Muscle layer of colon (tissue), 2 donors: ENCODE measurements at regions not wholly inside any gene's neighbourhood (a gene's known extent, or its start where the extent isn't known, plus 50 kb on each side); places are given as distances from the start of the nearest gene placed in this dataset.
"Not testable (repeated sequence)": the region's sequence is repeated elsewhere in the genome, so short reads cannot be mapped to it uniquely, and the experiment has no call there.

ENCODE experiments used
- H3K27ac ChIP-seq: one replicate; pipeline ENCODE4 v1.7.0; 2013; ENCODE audit warnings: low read depth, mild to moderate bottlenecking, low read length, moderate library complexity
- H3K27me3 ChIP-seq, 2 donors: one replicate each; pipeline ENCODE4 v1.7.0; 2013; ENCODE audit warnings: low read length in 2 of 2, mild to moderate bottlenecking in 2 of 2; ENCODE audit not compliant: insufficient read depth in 2 of 2, control insufficient read depth in 1 of 2
- H3K36me3 ChIP-seq: one replicate; pipeline ENCODE4 v1.7.0; 2013; ENCODE audit warnings: mild to moderate bottlenecking, low read length; ENCODE audit not compliant: insufficient read depth
- H3K4me1 ChIP-seq: one replicate; pipeline ENCODE4 v1.7.0; 2013; ENCODE audit warnings: mild to moderate bottlenecking, low read length; ENCODE audit not compliant: insufficient read depth
- H3K4me3 ChIP-seq, 2 donors: one replicate each; pipeline ENCODE4 v1.7.0; 2013; ENCODE audit warnings: low read length in 2 of 2, low read depth in 1 of 2, mild to moderate bottlenecking in 1 of 2, moderate library complexity in 1 of 2
- H3K9ac ChIP-seq: one replicate; pipeline ENCODE4 v1.7.0; 2013; ENCODE audit warnings: low read length
- H3K9me3 ChIP-seq: one replicate; pipeline ENCODE4 v1.7.0; 2013; ENCODE audit warnings: mild to moderate bottlenecking, low read length
- donor health status: abdominal sarcoma.
- donor health status: Adenocarcinoma of cecum.

DNA sequence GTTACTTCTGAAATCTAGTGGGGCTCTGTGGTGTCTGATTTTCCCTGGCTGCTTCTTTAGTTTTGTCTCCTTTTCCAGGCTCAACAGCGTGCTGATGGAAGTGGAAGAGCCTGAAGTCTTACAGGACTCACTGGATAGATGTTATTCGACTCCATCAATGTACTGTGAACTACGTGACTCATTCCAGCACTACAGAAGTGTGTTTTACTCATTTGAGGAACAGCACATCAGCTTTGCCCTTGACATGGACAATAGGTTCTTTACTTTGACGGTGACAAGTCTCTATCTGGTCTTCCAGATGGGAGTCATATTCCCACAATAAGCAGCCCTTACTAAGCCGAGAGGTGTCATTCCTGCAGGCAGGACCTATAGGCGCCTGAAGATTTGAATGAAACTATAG, 51.1 kb downstream of the NBPF8 start:
- not testable (repeated sequence) for H3K4me1 ChIP-seq, H3K9me3 ChIP-seq, H3K36me3 ChIP-seq, H3K27ac ChIP-seq, H3K9ac ChIP-seq, H3K4me3 ChIP-seq, H3K27me3 ChIP-seq

- not testable (repeated sequence) for H3K4me3 ChIP-seq, H3K9ac ChIP-seq
These were observed 62.8 kb downstream of the NBPF8 start for GRCh38 chr1:120477663-120478062.

GRCh38 chr1:120478400-120478799, 63.6 kb downstream of the NBPF8 start:
- H3K27me3 ChIP-seq, H3K4me1 ChIP-seq, H3K9ac ChIP-seq, H3K27ac ChIP-seq, H3K4me3 ChIP-seq, H3K36me3 ChIP-seq, H3K9me3 ChIP-seq: not testable (repeated sequence)

More at GRCh38 chr1:120477663-120478062, 62.8 kb downstream of the NBPF8 start:
- H3K4me1 ChIP-seq, H3K27ac ChIP-seq, H3K9me3 ChIP-seq, H3K27me3 ChIP-seq, H3K36me3 ChIP-seq: not testable (repeated sequence)

DNA sequence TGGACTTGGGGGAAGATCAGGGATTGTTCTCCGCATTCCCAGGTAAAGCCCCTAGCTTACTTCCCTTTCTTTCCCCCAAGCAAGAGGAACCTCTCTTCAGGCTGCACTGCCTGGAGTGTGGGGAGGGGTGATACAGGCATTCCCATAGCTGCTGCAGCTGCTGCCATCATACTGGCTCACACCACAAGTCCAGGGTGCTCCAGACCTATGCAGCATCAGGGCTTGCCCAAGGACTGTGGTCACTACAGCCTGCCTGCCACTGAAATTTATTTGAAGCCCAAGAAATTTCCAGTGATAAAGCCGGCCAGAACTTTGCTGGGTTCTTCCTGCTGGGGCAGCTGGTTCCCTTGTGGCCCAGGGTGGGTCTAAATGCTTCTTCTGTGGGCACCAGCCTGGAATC, 72.7 kb downstream of the NBPF8 start:
- H3K4me1 ChIP-seq, H3K4me3 ChIP-seq, H3K9ac ChIP-seq, H3K27me3 ChIP-seq, H3K36me3 ChIP-seq, H3K27ac ChIP-seq, H3K9me3 ChIP-seq: not testable (repeated sequence)

- not testable (repeated sequence) for H3K4me1 ChIP-seq, H3K4me3 ChIP-seq, H3K9ac ChIP-seq, H3K27me3 ChIP-seq, H3K9me3 ChIP-seq, H3K36me3 ChIP-seq, H3K27ac ChIP-seq
These were observed 74.4 kb downstream of the NBPF8 start for GRCh38 chr1:120489217-120489616.

GRCh38 chr1:120497145-120497544, 82.3 kb downstream of the NBPF8 start:
- not testable (repeated sequence) for H3K36me3 ChIP-seq, H3K27me3 ChIP-seq, H3K4me1 ChIP-seq, H3K4me3 ChIP-seq, H3K9ac ChIP-seq, H3K9me3 ChIP-seq, H3K27ac ChIP-seq

GRCh38 chr1:120503284-120503683, 88.4 kb downstream of the NBPF8 start:
- H3K9me3 ChIP-seq, H3K36me3 ChIP-seq, H3K4me1 ChIP-seq, H3K27me3 ChIP-seq, H3K9ac ChIP-seq, H3K27ac ChIP-seq, H3K4me3 ChIP-seq: not testable (repeated sequence)

DNA sequence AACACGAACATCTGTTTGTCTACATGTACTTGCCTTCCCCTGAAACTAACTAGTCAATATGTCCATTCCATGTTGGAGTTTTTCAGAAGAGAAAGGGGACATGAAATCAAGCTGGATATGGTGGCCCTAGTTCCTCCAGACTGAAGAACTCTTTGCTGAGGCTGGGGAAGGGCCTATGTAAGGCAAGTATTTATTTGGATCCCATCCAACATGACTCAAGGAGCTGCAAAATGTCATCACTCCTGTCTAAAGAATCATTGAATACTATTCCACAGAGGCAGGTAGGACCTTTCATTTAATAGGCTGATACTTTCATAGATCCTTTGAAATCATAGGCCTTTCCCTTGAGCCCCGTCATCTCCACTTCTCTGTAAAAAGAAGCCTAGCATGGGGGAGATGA, 91.5 kb downstream of the NBPF8 start:
- not testable (repeated sequence) for H3K36me3 ChIP-seq

DNA sequence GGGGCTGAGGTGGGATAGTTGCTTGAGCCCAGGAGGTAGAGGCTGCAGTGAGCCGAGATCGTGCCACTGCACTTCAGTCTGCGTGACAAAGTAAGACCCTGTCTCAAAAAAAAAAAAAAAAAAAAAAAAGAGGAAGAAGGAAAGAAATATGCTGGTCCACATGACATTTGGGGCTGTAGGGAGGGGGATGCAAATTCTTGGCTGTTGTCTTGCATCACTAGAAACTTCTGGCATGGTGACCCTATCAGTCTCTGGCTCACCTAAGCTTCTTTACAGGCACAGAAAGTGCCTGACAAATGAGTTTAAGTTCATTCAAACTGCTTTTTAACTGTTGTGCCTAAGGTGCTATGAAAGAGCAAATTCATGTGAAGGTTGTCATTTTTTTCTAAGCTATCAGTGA, 93.5 kb downstream of the NBPF8 start:
- H3K9me3 ChIP-seq, H3K27me3 ChIP-seq, H3K4me3 ChIP-seq, H3K4me1 ChIP-seq, H3K27ac ChIP-seq, H3K36me3 ChIP-seq, H3K9ac ChIP-seq: not testable (repeated sequence)

More for the DNA sequence above, 91.5 kb downstream of the NBPF8 start:
- not testable (repeated sequence) for H3K9me3 ChIP-seq, H3K4me1 ChIP-seq, H3K27ac ChIP-seq, H3K27me3 ChIP-seq, H3K4me3 ChIP-seq, H3K9ac ChIP-seq

DNA sequence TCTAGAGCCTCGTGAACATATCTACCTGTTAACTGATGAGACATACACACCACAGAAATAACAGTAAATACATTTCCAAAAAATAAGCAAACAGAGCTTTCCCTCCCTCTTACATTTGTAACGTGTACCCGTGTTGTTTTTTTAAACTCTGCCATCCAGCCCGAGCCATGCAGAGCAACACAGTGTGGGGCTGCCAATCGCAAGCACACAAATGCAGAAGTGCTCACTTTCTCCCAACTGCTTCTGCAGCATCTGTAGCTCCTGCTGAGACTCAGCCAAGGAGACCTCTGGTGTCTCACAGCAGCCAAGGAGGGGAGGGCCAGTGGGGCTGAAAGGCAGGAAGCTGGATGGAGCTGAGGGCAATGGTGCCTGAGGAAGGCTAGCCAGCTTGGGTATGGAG, 94.4 kb downstream of the NBPF8 start:
- H3K4me3 ChIP-seq, H3K9ac ChIP-seq, H3K4me1 ChIP-seq, H3K36me3 ChIP-seq, H3K27ac ChIP-seq, H3K27me3 ChIP-seq, H3K9me3 ChIP-seq: not testable (repeated sequence)

DNA sequence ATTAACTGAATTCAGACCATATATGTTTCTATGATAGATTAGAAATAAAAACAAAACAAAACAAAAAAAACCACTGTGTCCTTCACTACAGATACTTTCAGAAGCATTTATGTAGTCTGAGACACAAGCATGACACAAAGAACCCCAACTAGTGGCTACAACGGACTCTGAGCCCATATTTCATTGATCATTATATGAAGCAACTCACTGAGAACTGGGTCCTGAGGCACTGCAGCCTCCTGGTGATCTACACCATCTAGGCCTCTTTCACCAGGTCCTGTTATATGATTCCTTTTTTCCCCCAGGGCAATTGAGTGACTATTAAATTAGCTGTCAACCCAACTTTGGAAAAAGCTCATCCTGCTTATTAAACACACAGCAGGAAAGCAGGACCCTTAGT, 98.3 kb downstream of the NBPF8 start:
- not testable (repeated sequence) for H3K36me3 ChIP-seq, H3K4me3 ChIP-seq, H3K27me3 ChIP-seq, H3K9me3 ChIP-seq, H3K27ac ChIP-seq, H3K9ac ChIP-seq, H3K4me1 ChIP-seq

- not testable (repeated sequence) for H3K4me3 ChIP-seq, H3K9ac ChIP-seq, H3K27ac ChIP-seq, H3K9me3 ChIP-seq, H3K36me3 ChIP-seq, H3K27me3 ChIP-seq, H3K4me1 ChIP-seq
These were observed 98.7 kb downstream of the NBPF8 start for GRCh38 chr1:120513531-120513930.

DNA sequence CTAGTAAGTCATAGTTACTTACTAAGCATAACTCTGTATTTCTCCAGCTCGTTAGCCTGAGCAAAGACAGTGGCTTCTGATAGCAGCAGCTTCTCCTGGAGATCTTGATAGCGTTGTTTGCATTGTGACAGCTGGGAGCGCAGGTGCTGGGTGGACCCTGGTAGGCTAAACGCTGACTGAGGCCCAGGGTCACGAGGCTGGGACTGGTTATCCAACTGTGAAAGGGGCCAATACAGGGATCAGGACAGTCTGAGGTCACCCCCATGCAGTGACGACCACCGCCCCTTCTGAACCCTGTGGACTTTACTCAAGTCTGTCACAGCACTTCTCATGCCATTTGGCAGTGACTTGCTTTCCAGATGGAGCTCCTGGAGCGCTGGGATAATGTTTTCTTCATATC, 104.4 kb downstream of the NBPF8 start:
- not testable (repeated sequence) for H3K27ac ChIP-seq, H3K4me3 ChIP-seq, H3K36me3 ChIP-seq, H3K27me3 ChIP-seq, H3K9ac ChIP-seq, H3K4me1 ChIP-seq, H3K9me3 ChIP-seq
